ENCODE measurements at regions not wholly inside any gene's neighbourhood (a gene's known extent, or its start where the extent isn't known, plus 50 kb on each side); places are given as distances from the start of the nearest gene placed in this dataset.

DNA sequence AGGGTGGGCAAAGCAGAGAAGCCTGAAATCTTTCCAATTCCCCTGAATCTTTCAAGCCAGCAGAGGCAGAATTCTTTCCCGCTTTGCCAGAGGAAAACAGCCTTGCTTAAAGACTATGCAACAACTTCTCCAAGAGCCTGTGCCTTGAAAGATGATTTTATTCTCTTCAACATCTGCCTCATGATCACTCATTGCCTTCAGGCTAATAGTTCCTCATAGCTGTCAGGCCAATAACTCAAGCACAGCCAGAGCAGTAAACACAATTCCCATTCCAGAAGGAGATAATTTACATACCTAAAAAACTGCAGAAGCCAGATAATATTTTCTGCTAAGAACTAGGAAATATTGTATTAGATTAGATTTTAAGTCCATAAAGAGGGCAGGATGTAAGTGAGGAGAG is 92.3 kb upstream of the PUM3 start:
- Histone ChIP-seq H2BK120ac (ENCODE audit: low read depth, low read length, poor library complexity, severe bottlenecking) (no peak overlapping the region), H2BK20ac (ENCODE audit: low read depth, low read length, poor library complexity, severe bottlenecking) (no peak overlapping the region), H3K4ac (ENCODE audit: low read depth, low read length) (no peak overlapping the region), H3K27ac (ENCODE audit: insufficient read length, low read depth, low read length) (no peak overlapping the region), H3K23ac (ENCODE audit: insufficient read length, low read depth, low read length) (no peak overlapping the region), H3K4me1 (ENCODE audit: insufficient read depth, low read length) (no peaks in the 10 kb centered on the region), H4K8ac (replicated peaks; ENCODE audit: insufficient read length, low read depth, low read length) (no peak overlapping the region), H3T11ph (ENCODE audit: low read length) (no peak overlapping the region), H3K56ac (ENCODE audit: insufficient read length, low read depth, low read length) (no peak overlapping the region), H3K79me2 (ENCODE audit: insufficient read depth, low read length) (no peaks in the 10 kb centered on the region), H3K14ac (ENCODE audit: insufficient read depth, low read length) (no peak overlapping the region), H2BK5ac (ENCODE audit: insufficient read length, low read length) (no peak overlapping the region), H3K23me2 (ENCODE audit: insufficient read length, low read depth, low read length, poor library complexity, severe bottlenecking) (no peaks in the 10 kb centered on the region), H2BK15ac (ENCODE audit: low read depth, low read length) (no peak overlapping the region), H2AK5ac (ENCODE audit: insufficient read length, low read length) (no peak overlapping the region), H3K9me3 (ENCODE audit: control insufficient read depth, low read depth, low read length) (no peaks in the 10 kb centered on the region), H2BK12ac (ENCODE audit: insufficient read length, low read depth, low read length) (no peak overlapping the region), H3K9ac (ENCODE audit: extremely low read depth, insufficient read length, low read length) (no peak overlapping the region), H3K27me3 (ENCODE audit: insufficient read depth, low read length) (no peaks in the 10 kb centered on the region), H3K79me1 (ENCODE audit: insufficient read depth, low read depth, low read length, poor library complexity, severe bottlenecking) (no peaks in the 10 kb centered on the region), H3K18ac (ENCODE audit: insufficient read length, low read depth, low read length) (no peak overlapping the region), H4K91ac (ENCODE audit: insufficient read length, low read depth, low read length) (no peak overlapping the region), H2AFZ (ENCODE audit: low read length) (no peak overlapping the region), H4K20me1 (ENCODE audit: control insufficient read depth, insufficient read depth, insufficient read length) (no peaks in the 10 kb centered on the region), H3K4me2 (ENCODE audit: insufficient read depth, insufficient read length, low read length) (no peak overlapping the region), H4K5ac (ENCODE audit: insufficient read length, low read depth, low read length) (no peak overlapping the region)
- Mint-ChIP-seq H3K4me3 (no peak overlapping the region), H3K4me1 (no peaks in the 10 kb centered on the region), H3K27me3 (ENCODE audit: low read depth) (no peaks in the 10 kb centered on the region), H3K36me3 (ENCODE audit: insufficient read depth in 1 of 3, low read depth in 3 of 3) (no peaks in the 10 kb centered on the region), H3K9me3 (no peaks in the 10 kb centered on the region; a peak in 1 of 5 replicates), H3K27ac (no peak overlapping the region)
- TF ChIP-seq, protein P1, sequence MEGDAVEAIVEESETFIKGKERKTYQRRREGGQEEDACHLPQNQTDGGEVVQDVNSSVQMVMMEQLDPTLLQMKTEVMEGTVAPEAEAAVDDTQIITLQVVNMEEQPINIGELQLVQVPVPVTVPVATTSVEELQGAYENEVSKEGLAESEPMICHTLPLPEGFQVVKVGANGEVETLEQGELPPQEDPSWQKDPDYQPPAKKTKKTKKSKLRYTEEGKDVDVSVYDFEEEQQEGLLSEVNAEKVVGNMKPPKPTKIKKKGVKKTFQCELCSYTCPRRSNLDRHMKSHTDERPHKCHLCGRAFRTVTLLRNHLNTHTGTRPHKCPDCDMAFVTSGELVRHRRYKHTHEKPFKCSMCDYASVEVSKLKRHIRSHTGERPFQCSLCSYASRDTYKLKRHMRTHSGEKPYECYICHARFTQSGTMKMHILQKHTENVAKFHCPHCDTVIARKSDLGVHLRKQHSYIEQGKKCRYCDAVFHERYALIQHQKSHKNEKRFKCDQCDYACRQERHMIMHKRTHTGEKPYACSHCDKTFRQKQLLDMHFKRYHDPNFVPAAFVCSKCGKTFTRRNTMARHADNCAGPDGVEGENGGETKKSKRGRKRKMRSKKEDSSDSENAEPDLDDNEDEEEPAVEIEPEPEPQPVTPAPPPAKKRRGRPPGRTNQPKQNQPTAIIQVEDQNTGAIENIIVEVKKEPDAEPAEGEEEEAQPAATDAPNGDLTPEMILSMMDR (conservative IDR thresholded peaks at IDR 0.05), result no peak
- no CpG with 5 or more reads among the region's 1 CpG for WGBS (ENCODE audit: extremely low coverage, insufficient read length, low lambda C conversion rate)
- DNase-seq, result no peak
